GM12878 (cell line): ENCODE measurements at regions not wholly inside any gene's neighbourhood (a gene's known extent, or its start where the extent isn't known, plus 50 kb on each side); places are given as distances from the start of the nearest gene placed in this dataset.

Source experiments
- ATAC-seq: fragments of 200-7000 bp; cut with Tn5 transposase; 3 replicates; pipeline ENCODE4 v1.9.1; 2020; ENCODE audit warnings: mild to moderate bottlenecking, moderate library complexity
- BruUV-seq: library from RNA; stranded (reverse); fragments of 400-500 nt; replicated peaks from 2 replicates; lab custom pipeline; 2021; lab: Mats Ljungman, UMichigan
- CTCF ChIA-PET: fragments of 300-600 bp; sonication (Branson Sonifier 250); formaldehyde crosslinking; extraction: SDS; loops from one replicate; lab custom pipeline; 2021; ENCODE audit warnings: inconsistent platforms; lab: Yijun Ruan, JAX
- POLR2A ChIA-PET: fragments of 350-600 bp; formaldehyde crosslinking; extraction: SDS; loops from one replicate; lab custom pipeline; 2021; ENCODE audit warnings: inconsistent platforms; lab: Charles Lee
- RAD21 ChIA-PET: fragments of 300-600 bp; sonication (Branson Sonifier 250); formaldehyde crosslinking; loops from one replicate; lab custom pipeline; 2023; ENCODE audit warnings: antibody characterized with exemption; ENCODE audit not compliant: unreplicated experiment; lab: Charles Lee
- SMC1A ChIA-PET: fragments of 300-600 bp; sonication (Branson Sonifier 250); formaldehyde crosslinking; loops from one replicate; lab custom pipeline; 2023; ENCODE audit not compliant: unreplicated experiment, uncharacterized antibody; lab: Charles Lee
- DNase-seq: peaks from one replicate; pipeline ENCODE4 v3.0.0-alpha.2; 2011; ENCODE audit warnings: low read depth, low spot score
- FAIRE-seq: peaks from 3 replicates; lab custom pipeline; 2011; peaks lifted over from hg19 to GRCh38; lab: Jason Lieb, UNC
- H2AFZ ChIP-seq: 2 replicates; pipeline ENCODE4 v1.6.0; 2011; ENCODE audit warnings: low read depth, low read length, control low read depth; ENCODE audit not compliant: control insufficient read depth
- H3K27ac ChIP-seq: 2 replicates; pipeline ENCODE4 v1.5.1; 2011; ENCODE audit warnings: control low read depth; ENCODE audit not compliant: control insufficient read depth, insufficient read depth
- H3K27me3 ChIP-seq, 2 experiments: replicated peaks in 1 of 2; 2 replicates each; pipeline versions ENCODE4 v1.6.0 to v1.6.1; 2011; ENCODE audit warnings: low read length in 1 of 2; ENCODE audit not compliant: control insufficient read depth in 2 of 2, insufficient read depth in 2 of 2
- H3K36me3 ChIP-seq, 2 experiments: 2 replicates each; pipeline ENCODE4 v1.5.1; 2011; ENCODE audit warnings: low read length in 1 of 2; ENCODE audit not compliant: control insufficient read depth in 2 of 2, insufficient read depth in 2 of 2
- H3K4me1 ChIP-seq: 2 replicates; pipeline ENCODE4 v1.6.1; 2011; ENCODE audit warnings: mild to moderate bottlenecking, low read length, moderate library complexity, mixed read lengths; ENCODE audit not compliant: control insufficient read depth, insufficient read depth
- H3K4me2 ChIP-seq: 2 replicates; pipeline ENCODE4 v1.6.0; 2011; ENCODE audit warnings: control low read depth; ENCODE audit not compliant: control insufficient read depth, insufficient read depth
- H3K4me3 ChIP-seq: fragments of 200-600 bp; sonication (generic); 2 replicates; pipeline ENCODE4 v1.5.1; 2016
- H3K79me2 ChIP-seq: 2 replicates; pipeline ENCODE4 v1.6.0; 2011; ENCODE audit warnings: low read length; ENCODE audit not compliant: control insufficient read depth, insufficient read depth
- H3K9ac ChIP-seq: 2 replicates; pipeline ENCODE4 v1.8.0; 2011; ENCODE audit warnings: low read length, control low read depth, mixed read lengths; ENCODE audit not compliant: control insufficient read depth, insufficient read depth
- H3K9me3 ChIP-seq: replicated peaks from 3 replicates; pipeline ENCODE4 v1.5.1; 2011; ENCODE audit warnings: mild to moderate bottlenecking, low read length; ENCODE audit not compliant: control insufficient read depth, insufficient read depth
- H4K20me1 ChIP-seq: 2 replicates; pipeline ENCODE4 v1.6.0; 2011; ENCODE audit not compliant: control insufficient read depth, insufficient read depth
- CTCF ChIP-seq, 3 experiments: IDR thresholded peaks in 2 of 3; conservative IDR thresholded peaks in 1 of 3; 2 replicates each; pipeline ENCODE4 v1.5.1; 2011; ENCODE audit warnings: low read depth in 3 of 3, low read length in 3 of 3, mild to moderate bottlenecking in 3 of 3, control low read depth in 2 of 3, moderate library complexity in 2 of 3, inconsistent platforms in 1 of 3, mixed read lengths in 1 of 3; ENCODE audit not compliant: control insufficient read depth in 2 of 3, insufficient read depth in 1 of 3; ENCODE audit errors: extremely low read depth in 1 of 3
- EP300 ChIP-seq, 2 experiments: fragments of 150-350 bp in 1 of 2; IDR thresholded peaks; 2 replicates each; pipeline ENCODE4 v1.6.1; 2011 to 2012; ENCODE audit warnings: low read depth in 2 of 2, low read length in 2 of 2, borderline replicate concordance in 1 of 2, improper control_type of control experiment in 1 of 2, inconsistent platforms in 1 of 2; ENCODE audit not compliant: control insufficient read depth in 1 of 2
- PAX5 ChIP-seq: IDR thresholded peaks from 2 replicates; pipeline ENCODE4 v1.6.1; 2011; ENCODE audit warnings: low read depth, low read length, borderline replicate concordance
- POLR2AphosphoS5 ChIP-seq: IDR thresholded peaks from 2 replicates; pipeline ENCODE4 v1.6.1; 2011; ENCODE audit warnings: mild to moderate bottlenecking, low read length, inconsistent platforms
- SMC3 ChIP-seq: IDR thresholded peaks from 2 replicates; pipeline ENCODE4 v1.6.1; 2011; ENCODE audit warnings: low read length, improper control_type of control experiment, borderline replicate concordance
- ZBED1 ChIP-seq: IDR thresholded peaks from 2 replicates; pipeline ENCODE4 v1.6.1; 2016; ENCODE audit warnings: borderline replicate concordance
- ZBTB4 ChIP-seq: fragments of 450-650 bp; formaldehyde crosslinking; IDR thresholded peaks from 2 replicates; pipeline ENCODE4 v1.4.0; 2022; ENCODE audit warnings: mild to moderate bottlenecking, moderate library complexity
- WGBS: methylation state at CpG from one replicate; pipeline ENCODE4 v1.1.6; 2016; ENCODE audit warnings: low lambda C conversion rate; ENCODE audit not compliant: insufficient replicate concordance, insufficient coverage; ENCODE audit errors: missing lambda C conversion rate; 5-methylcytosine and 5-hydroxymethylcytosine counted together
- in situ Hi-C: fragments of 300-500 bp; cut with MboI; formaldehyde crosslinking; loops from 9 replicates; pipeline ENCODE4 v1.14.3; 2018; ENCODE audit warnings: mixed read lengths
- intact Hi-C: fragments of 100-400 bp; cut with micrococcal nuclease; formaldehyde crosslinking; loops from one replicate; pipeline ENCODE4 v1.14.2; 2022; ENCODE audit not compliant: unreplicated experiment

- Histone ChIP-seq H2AFZ (no peak overlapping the region), H3K4me3 (no peak overlapping the region), H3K9me3 (no peaks in the 10 kb centered on the region), H3K4me2 (no peak overlapping the region), H3K27me3 (peaks cover 0 to 2% of the 10 kb centered on the region in 2 experiments; a peak in 2 of 4 replicates), H3K4me1 (no peaks in the 10 kb centered on the region), H3K9ac (no peak overlapping the region), H3K27ac (no peak overlapping the region), H3K79me2 (no peaks in the 10 kb centered on the region), H4K20me1 (no peaks in the 10 kb centered on the region), H3K36me3 (no peaks in the 10 kb centered on the region)
- SMC1A ChIA-PET = no interaction called here
- CTCF ChIA-PET = interaction anchor here (0.5 to 1.0 kb wide), 2 partner anchors 42 to 1425 kb away, joined by 3 read pairs; no protein-coding TSS in a partner anchor
- ATAC-seq (no peak), DNase-seq (no peak), FAIRE-seq (no peak)
- intact Hi-C loops = no loop called here
- in situ Hi-C loops = no loop called here
- WGBS = 40% methylated on average over 14 of the region's 14 CpGs
- TF ChIP-seq ZBTB4 (CRISPR knock-in tag) = no peak
- no peak for TF ChIP-seq EP300 (IDR thresholded peaks at IDR 0.05; ENCODE audit: borderline replicate concordance in 1 of 2, control insufficient read depth in 1 of 2, low read depth in 2 of 2, low read length in 2 of 2)
- no peak for TF ChIP-seq ZBED1
- no peak for TF ChIP-seq CTCF (IDR thresholded peaks at IDR 0.05 in 2 of 3, conservative IDR thresholded peaks at IDR 0.05 in 1 of 3; ENCODE audit: control insufficient read depth in 2 of 3, extremely low read depth in 1 of 3, insufficient read depth in 1 of 3, low read depth in 3 of 3, low read length in 3 of 3)
- no peak for TF ChIP-seq POLR2AphosphoS5
- TF ChIP-seq SMC3 = no peak
- TF ChIP-seq PAX5 = no peak
- RAD21 ChIA-PET = interaction anchor here (1.3 kb wide), 1 partner anchor 14 kb away, joined by 3 read pairs; no protein-coding TSS in a partner anchor
- BruUV-seq = no TSS peak
- POLR2A ChIA-PET = no interaction called here
These were observed 139.2 kb upstream of the SMIM23 start for GRCh38 chr5:171646102-171647042.
